Astrocyte of the spinal cord (primary cell): ENCODE measurements at regions not wholly inside any gene's neighbourhood (a gene's known extent, or its start where the extent isn't known, plus 50 kb on each side); places are given as distances from the start of the nearest gene placed in this dataset.

Experiments
- DNase-seq: peaks from one replicate; pipeline ENCODE4 v3.0.0; 2011; ENCODE audit warnings: low read depth, low spot score
- H3K4me3 ChIP-seq: 2 replicates; pipeline ENCODE4 v1.5.1; 2011; ENCODE audit warnings: low read depth, mild to moderate bottlenecking, low read length, moderate library complexity
- CTCF ChIP-seq: IDR thresholded peaks from 2 replicates; pipeline ENCODE4 v1.5.1; 2012; ENCODE audit warnings: low read depth, mild to moderate bottlenecking, low read length, inconsistent platforms
- in situ Hi-C: cut with HindIII; loops from 2 replicates; pipeline ENCODE4 v1.10.0; 2017; ENCODE audit warnings: low sequenced_read_pairs

GRCh38 chr4:137451172-137451825 lies 81.0 kb downstream of the PCDH18 start:
- no peak for DNase-seq
- in situ Hi-C loops, result no loop called here
- TF ChIP-seq CTCF, result no peak
- no peak overlapping the region for H3K4me3 ChIP-seq

DNA sequence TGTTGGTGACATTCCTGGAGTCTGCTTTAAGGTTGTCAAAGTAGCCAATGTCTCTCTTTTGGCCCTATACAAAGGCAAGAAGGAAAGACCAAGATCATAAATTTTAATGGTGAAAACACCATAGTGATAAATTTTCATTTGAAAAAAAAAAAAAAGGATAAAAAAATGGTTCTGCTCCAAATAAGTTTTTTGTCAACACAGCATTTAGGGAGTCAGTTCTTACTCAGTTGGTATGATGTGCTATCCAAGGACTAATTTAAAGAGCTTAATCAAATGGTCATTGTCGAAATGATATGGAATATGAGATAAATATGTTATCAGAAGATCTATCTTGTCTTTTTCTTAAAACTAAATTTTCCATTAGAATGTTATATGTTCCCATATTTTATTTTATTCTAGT lies 83.9 kb downstream of the PCDH18 start:
- no peak for TF ChIP-seq CTCF
- in situ Hi-C loops, result no loop called here

DNA sequence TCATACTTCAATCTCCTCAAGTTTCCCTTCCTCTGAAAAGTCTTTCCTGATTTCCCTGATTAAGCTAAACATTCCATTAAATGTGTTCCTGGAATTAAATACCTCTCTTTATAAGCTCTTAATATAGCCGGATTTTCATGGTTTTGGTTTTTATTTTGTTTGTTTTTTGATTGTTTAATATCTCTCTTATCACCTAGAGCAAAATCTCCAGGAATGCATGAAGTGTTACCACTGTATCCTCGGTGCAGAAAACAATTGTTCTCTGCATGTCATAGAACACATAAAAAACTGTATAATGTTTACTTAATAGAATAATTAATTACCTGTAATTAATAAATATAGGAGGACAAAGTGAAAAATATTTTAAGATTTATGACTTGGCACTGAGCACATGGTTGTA lies 86.2 kb downstream of the PCDH18 start:
- no peak overlapping the region for H3K4me3 ChIP-seq
- TF ChIP-seq CTCF, result no peak
- in situ Hi-C loops, result no loop called here
- DNase-seq, result no peak

More for the DNA sequence above, 83.9 kb downstream of the PCDH18 start:
- DNase-seq, result no peak
- no peak overlapping the region for H3K4me3 ChIP-seq

DNA sequence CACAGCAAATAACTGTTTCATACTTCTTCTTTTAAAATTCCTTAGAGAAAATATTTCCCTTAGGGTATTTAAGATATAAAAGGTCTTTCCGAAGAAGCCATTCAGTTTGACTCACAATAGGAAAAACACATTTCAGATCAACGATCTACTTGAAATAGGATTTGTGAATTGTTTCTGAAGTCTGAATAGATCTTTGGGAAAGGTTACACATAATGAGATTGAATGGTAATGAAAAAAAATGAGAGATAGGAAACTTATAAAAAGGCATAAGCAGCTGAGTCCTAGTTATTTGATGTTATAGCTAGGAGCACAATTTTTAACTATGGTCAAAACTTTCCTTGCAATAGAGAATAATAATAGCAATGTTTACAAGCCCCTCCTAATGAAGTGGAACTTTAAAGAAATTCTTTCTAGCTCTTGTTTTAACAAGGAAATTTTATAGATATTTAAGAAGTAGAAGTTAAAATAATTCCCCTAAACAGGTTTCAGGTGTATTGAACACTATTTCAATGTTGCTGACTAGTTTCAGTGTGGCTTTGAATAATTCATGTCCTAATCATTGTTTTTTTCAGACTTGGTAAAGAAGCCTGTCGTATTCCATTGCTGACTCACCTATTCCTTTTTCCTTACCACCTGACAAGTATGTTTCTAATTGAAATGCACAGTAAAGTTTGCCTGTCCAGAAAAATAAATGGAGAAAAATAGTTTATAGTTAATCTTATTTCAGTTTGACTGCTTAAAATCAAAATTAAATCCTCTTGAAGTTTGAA lies 89.1 kb downstream of the PCDH18 start:
- no peak for DNase-seq

GRCh38 chr4:137432446-137433311 lies 99.6 kb downstream of the PCDH18 start:
- in situ Hi-C loops, result no loop called here
- no peak for TF ChIP-seq CTCF
- DNase-seq, result peak; percentile 9
- H3K4me3 ChIP-seq, result no peak overlapping the region

More for the DNA sequence above, 89.1 kb downstream of the PCDH18 start:
- no peak overlapping the region for H3K4me3 ChIP-seq
- in situ Hi-C loops, result no loop called here
- TF ChIP-seq CTCF, result no peak

GRCh38 chr4:137430171-137430570 lies 102.1 kb downstream of the PCDH18 start:
- no peak for TF ChIP-seq CTCF
- H3K4me3 ChIP-seq, result no peak overlapping the region
- in situ Hi-C loops, result no loop called here
- no peak for DNase-seq
